GM12878 (cell line): ENCODE measurements at regions not wholly inside any gene's neighbourhood (a gene's known extent, or its start where the extent isn't known, plus 50 kb on each side); places are given as distances from the start of the nearest gene placed in this dataset.

Experiments
- ATAC-seq: fragments of 200-7000 bp; cut with Tn5 transposase; 3 replicates; pipeline ENCODE4 v1.9.1; 2020; ENCODE audit warnings: mild to moderate bottlenecking, moderate library complexity
- BruUV-seq: library from RNA; stranded (reverse); fragments of 400-500 nt; replicated peaks from 2 replicates; lab custom pipeline; 2021; lab: Mats Ljungman, UMichigan
- CTCF ChIA-PET: fragments of 300-600 bp; sonication (Branson Sonifier 250); formaldehyde crosslinking; extraction: SDS; loops from one replicate; lab custom pipeline; 2021; ENCODE audit warnings: inconsistent platforms; lab: Yijun Ruan, JAX
- POLR2A ChIA-PET: fragments of 350-600 bp; formaldehyde crosslinking; extraction: SDS; loops from one replicate; lab custom pipeline; 2021; ENCODE audit warnings: inconsistent platforms; lab: Charles Lee
- RAD21 ChIA-PET: fragments of 300-600 bp; sonication (Branson Sonifier 250); formaldehyde crosslinking; loops from one replicate; lab custom pipeline; 2023; ENCODE audit warnings: antibody characterized with exemption; ENCODE audit not compliant: unreplicated experiment; lab: Charles Lee
- SMC1A ChIA-PET: fragments of 300-600 bp; sonication (Branson Sonifier 250); formaldehyde crosslinking; loops from one replicate; lab custom pipeline; 2023; ENCODE audit not compliant: unreplicated experiment, uncharacterized antibody; lab: Charles Lee
- DNase-seq: peaks from one replicate; pipeline ENCODE4 v3.0.0-alpha.2; 2011; ENCODE audit warnings: low read depth, low spot score
- FAIRE-seq: peaks from 3 replicates; lab custom pipeline; 2011; peaks lifted over from hg19 to GRCh38; lab: Jason Lieb, UNC
- H2AFZ ChIP-seq: 2 replicates; pipeline ENCODE4 v1.6.0; 2011; ENCODE audit warnings: low read depth, low read length, control low read depth; ENCODE audit not compliant: control insufficient read depth
- H3K27ac ChIP-seq: 2 replicates; pipeline ENCODE4 v1.5.1; 2011; ENCODE audit warnings: control low read depth; ENCODE audit not compliant: control insufficient read depth, insufficient read depth
- H3K27me3 ChIP-seq, 2 experiments: replicated peaks in 1 of 2; 2 replicates each; pipeline versions ENCODE4 v1.6.0 to v1.6.1; 2011; ENCODE audit warnings: low read length in 1 of 2; ENCODE audit not compliant: control insufficient read depth in 2 of 2, insufficient read depth in 2 of 2
- H3K36me3 ChIP-seq, 2 experiments: 2 replicates each; pipeline ENCODE4 v1.5.1; 2011; ENCODE audit warnings: low read length in 1 of 2; ENCODE audit not compliant: control insufficient read depth in 2 of 2, insufficient read depth in 2 of 2
- H3K4me1 ChIP-seq: 2 replicates; pipeline ENCODE4 v1.6.1; 2011; ENCODE audit warnings: mild to moderate bottlenecking, low read length, moderate library complexity, mixed read lengths; ENCODE audit not compliant: control insufficient read depth, insufficient read depth
- H3K4me2 ChIP-seq: 2 replicates; pipeline ENCODE4 v1.6.0; 2011; ENCODE audit warnings: control low read depth; ENCODE audit not compliant: control insufficient read depth, insufficient read depth
- H3K4me3 ChIP-seq: fragments of 200-600 bp; sonication (generic); 2 replicates; pipeline ENCODE4 v1.5.1; 2016
- H3K79me2 ChIP-seq: 2 replicates; pipeline ENCODE4 v1.6.0; 2011; ENCODE audit warnings: low read length; ENCODE audit not compliant: control insufficient read depth, insufficient read depth
- H3K9ac ChIP-seq: 2 replicates; pipeline ENCODE4 v1.8.0; 2011; ENCODE audit warnings: low read length, control low read depth, mixed read lengths; ENCODE audit not compliant: control insufficient read depth, insufficient read depth
- H3K9me3 ChIP-seq: replicated peaks from 3 replicates; pipeline ENCODE4 v1.5.1; 2011; ENCODE audit warnings: mild to moderate bottlenecking, low read length; ENCODE audit not compliant: control insufficient read depth, insufficient read depth
- H4K20me1 ChIP-seq: 2 replicates; pipeline ENCODE4 v1.6.0; 2011; ENCODE audit not compliant: control insufficient read depth, insufficient read depth
- BCL11A ChIP-seq: IDR thresholded peaks from 2 replicates; pipeline ENCODE4 v1.6.1; 2011; ENCODE audit warnings: low read depth, low read length
- BRCA1 ChIP-seq: IDR thresholded peaks from 2 replicates; pipeline ENCODE4 v1.6.1; 2011; ENCODE audit warnings: low read depth, low read length, improper control_type of control experiment
- CREM ChIP-seq: IDR thresholded peaks from 2 replicates; pipeline ENCODE4 v1.6.1; 2014; ENCODE audit warnings: antibody characterized with exemption, low read depth
- EED ChIP-seq: sonication (generic); IDR thresholded peaks from 2 replicates; pipeline ENCODE4 v1.6.1; 2016; ENCODE audit warnings: antibody characterized with exemption, low read depth
- HCFC1 ChIP-seq: fragments of 150-350 bp; IDR thresholded peaks from 2 replicates; pipeline ENCODE4 v1.6.1; 2014; ENCODE audit warnings: low read length
- IKZF2 ChIP-seq, 2 experiments: fragments of 450-650 bp; IDR thresholded peaks; 2 replicates each; pipeline ENCODE4 v1.6.1; 2017; ENCODE audit warnings: mild to moderate bottlenecking in 2 of 2, moderate library complexity in 2 of 2
- KDM1A ChIP-seq: fragments of 200-600 bp; sonication (generic); IDR thresholded peaks from 2 replicates; pipeline ENCODE4 v1.6.1; 2016; ENCODE audit warnings: borderline replicate concordance
- MTA2 ChIP-seq: fragments of 450-650 bp; IDR thresholded peaks from 2 replicates; pipeline ENCODE4 v1.6.1; 2016; ENCODE audit warnings: low read depth, mild to moderate bottlenecking, moderate library complexity
- MTA3 ChIP-seq: IDR thresholded peaks from 2 replicates; pipeline ENCODE4 v1.6.1; 2012; ENCODE audit warnings: low read length, inconsistent platforms, borderline replicate concordance
- NFIC ChIP-seq: IDR thresholded peaks from 2 replicates; pipeline ENCODE4 v1.6.1; 2012; ENCODE audit warnings: low read depth, mild to moderate bottlenecking, inconsistent platforms, low read length, moderate library complexity
- NR2F1 ChIP-seq: fragments of 450-650 bp; conservative IDR thresholded peaks from 2 replicates; pipeline ENCODE4 v1.6.1; 2017; ENCODE audit warnings: mild to moderate bottlenecking
- POLR2A ChIP-seq: IDR thresholded peaks from 2 replicates; pipeline ENCODE4 v1.6.1; 2011; ENCODE audit warnings: low read depth, mild to moderate bottlenecking, low read length
- RCOR1 ChIP-seq: conservative IDR thresholded peaks from 2 replicates; pipeline ENCODE4 v1.6.1; 2012; ENCODE audit warnings: low read depth, low read length, improper control_type of control experiment
- SIN3A ChIP-seq: IDR thresholded peaks from 2 replicates; pipeline ENCODE4 v1.6.1; 2012; ENCODE audit warnings: low read depth, low read length, improper control_type of control experiment
- SIX5 ChIP-seq: IDR thresholded peaks from 2 replicates; pipeline ENCODE4 v1.6.1; 2011; ENCODE audit warnings: mild to moderate bottlenecking, low read depth, low read length, moderate library complexity; ENCODE audit not compliant: severe bottlenecking
- SUZ12 ChIP-seq: fragments of 200-600 bp; sonication (generic); IDR thresholded peaks from one replicate; pipeline ENCODE4 v1.6.1; 2018; ENCODE audit warnings: antibody characterized with exemption, mild to moderate bottlenecking; ENCODE audit not compliant: unreplicated experiment
- YBX1 ChIP-seq: fragments of 450-650 bp; IDR thresholded peaks from 2 replicates; pipeline ENCODE4 v1.6.1; 2016; ENCODE audit warnings: antibody characterized with exemption
- ZSCAN29 ChIP-seq: fragments of 450-650 bp; IDR thresholded peaks from 2 replicates; pipeline ENCODE4 v1.6.1; 2017; ENCODE audit warnings: mild to moderate bottlenecking, moderate library complexity
- WGBS: methylation state at CpG from one replicate; pipeline ENCODE4 v1.1.6; 2016; ENCODE audit warnings: low lambda C conversion rate; ENCODE audit not compliant: insufficient replicate concordance, insufficient coverage; ENCODE audit errors: missing lambda C conversion rate; 5-methylcytosine and 5-hydroxymethylcytosine counted together
- in situ Hi-C: fragments of 300-500 bp; cut with MboI; formaldehyde crosslinking; loops from 9 replicates; pipeline ENCODE4 v1.14.3; 2018; ENCODE audit warnings: mixed read lengths
- intact Hi-C: fragments of 100-400 bp; cut with micrococcal nuclease; formaldehyde crosslinking; loops from one replicate; pipeline ENCODE4 v1.14.2; 2022; ENCODE audit not compliant: unreplicated experiment
- TF ChIP-seq, protein P1 (sequence below): fragments of 450-650 bp; IDR thresholded peaks from 2 replicates; pipeline ENCODE4 v1.6.1; 2016; ENCODE audit warnings: mild to moderate bottlenecking, moderate library complexity, borderline replicate concordance
- TF ChIP-seq, protein P2 (sequence below): IDR thresholded peaks from 2 replicates; pipeline ENCODE4 v1.6.1; 2012; ENCODE audit warnings: low read depth, low read length, improper control_type of control experiment

DNA sequence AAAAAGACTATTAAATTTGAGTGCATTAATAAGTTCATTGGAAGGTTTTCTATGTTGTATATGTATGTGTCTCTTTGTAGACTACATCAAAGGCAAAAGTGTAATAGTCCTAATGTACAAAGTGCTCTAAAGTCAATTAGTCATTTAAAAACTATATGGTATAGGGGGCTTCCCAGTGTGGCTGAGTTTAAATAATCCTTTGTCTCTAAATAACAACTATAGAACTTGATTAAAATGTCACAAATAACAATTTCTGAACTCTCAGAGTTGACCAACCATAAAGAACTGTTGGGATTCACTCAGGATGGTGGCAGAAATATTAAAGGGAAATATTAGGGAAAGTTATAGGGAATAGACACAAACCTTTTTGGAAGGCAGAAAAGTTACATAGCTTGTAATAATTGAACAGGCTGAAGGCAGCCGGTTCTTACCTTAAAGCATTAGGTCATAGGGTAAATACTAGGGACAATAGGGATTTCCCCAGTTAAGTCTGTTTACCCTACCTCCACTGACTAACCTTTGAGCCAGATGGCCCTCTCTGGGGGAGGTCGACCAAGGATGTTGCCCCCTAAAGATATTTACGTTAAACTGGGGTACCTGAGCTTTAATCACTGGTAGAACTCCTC lies 1054.2 kb downstream of the ARAP2 start (continued):
- TF ChIP-seq SIX5 (no peak), NR2F1 (0 out of 2 replicates have a peak, but pooled peaks have one; percentile 14), NFIC (0 out of 2 replicates have a peak, but pooled peaks have one; percentile 25), MTA2 (peak; percentile 57; the same call in 1 of the 2 replicates), POLR2A (no peak)

DNA sequence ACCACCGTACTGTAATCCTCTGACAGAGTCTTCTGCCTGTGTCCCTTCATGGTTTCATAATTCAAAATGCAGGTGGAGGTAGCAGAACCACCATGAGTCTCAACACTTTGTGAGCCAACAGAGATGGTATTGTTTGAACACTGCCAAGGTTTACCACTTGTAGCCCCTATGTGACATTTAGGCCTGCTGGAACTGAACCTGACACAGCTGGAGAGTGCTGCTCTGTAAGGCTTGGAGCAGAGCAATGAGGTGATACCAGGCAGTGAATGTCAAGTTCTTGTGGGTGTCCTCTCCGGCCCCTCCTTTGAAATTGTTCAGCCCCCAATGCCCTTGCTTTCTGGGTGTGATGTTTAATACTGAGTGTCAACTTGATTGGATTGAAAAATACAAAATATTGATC lies 1042.9 kb downstream of the ARAP2 start:
- Histone ChIP-seq H3K36me3 (no peaks in the 10 kb centered on the region), H2AFZ (no peak overlapping the region), H3K79me2 (no peaks in the 10 kb centered on the region), H3K27me3 (no peaks in the 10 kb centered on the region), H4K20me1 (no peaks in the 10 kb centered on the region), H3K4me2 (no peak overlapping the region), H3K4me3 (no peak overlapping the region), H3K27ac (no peak overlapping the region), H3K4me1 (no peaks in the 10 kb centered on the region), H3K9me3 (no peaks in the 10 kb centered on the region), H3K9ac (no peak overlapping the region)
- no peak for TF ChIP-seq YBX1
- TF ChIP-seq MTA3 = no peak
- no peak for TF ChIP-seq CREM
- no peak for TF ChIP-seq KDM1A
- TF ChIP-seq, protein P1, sequence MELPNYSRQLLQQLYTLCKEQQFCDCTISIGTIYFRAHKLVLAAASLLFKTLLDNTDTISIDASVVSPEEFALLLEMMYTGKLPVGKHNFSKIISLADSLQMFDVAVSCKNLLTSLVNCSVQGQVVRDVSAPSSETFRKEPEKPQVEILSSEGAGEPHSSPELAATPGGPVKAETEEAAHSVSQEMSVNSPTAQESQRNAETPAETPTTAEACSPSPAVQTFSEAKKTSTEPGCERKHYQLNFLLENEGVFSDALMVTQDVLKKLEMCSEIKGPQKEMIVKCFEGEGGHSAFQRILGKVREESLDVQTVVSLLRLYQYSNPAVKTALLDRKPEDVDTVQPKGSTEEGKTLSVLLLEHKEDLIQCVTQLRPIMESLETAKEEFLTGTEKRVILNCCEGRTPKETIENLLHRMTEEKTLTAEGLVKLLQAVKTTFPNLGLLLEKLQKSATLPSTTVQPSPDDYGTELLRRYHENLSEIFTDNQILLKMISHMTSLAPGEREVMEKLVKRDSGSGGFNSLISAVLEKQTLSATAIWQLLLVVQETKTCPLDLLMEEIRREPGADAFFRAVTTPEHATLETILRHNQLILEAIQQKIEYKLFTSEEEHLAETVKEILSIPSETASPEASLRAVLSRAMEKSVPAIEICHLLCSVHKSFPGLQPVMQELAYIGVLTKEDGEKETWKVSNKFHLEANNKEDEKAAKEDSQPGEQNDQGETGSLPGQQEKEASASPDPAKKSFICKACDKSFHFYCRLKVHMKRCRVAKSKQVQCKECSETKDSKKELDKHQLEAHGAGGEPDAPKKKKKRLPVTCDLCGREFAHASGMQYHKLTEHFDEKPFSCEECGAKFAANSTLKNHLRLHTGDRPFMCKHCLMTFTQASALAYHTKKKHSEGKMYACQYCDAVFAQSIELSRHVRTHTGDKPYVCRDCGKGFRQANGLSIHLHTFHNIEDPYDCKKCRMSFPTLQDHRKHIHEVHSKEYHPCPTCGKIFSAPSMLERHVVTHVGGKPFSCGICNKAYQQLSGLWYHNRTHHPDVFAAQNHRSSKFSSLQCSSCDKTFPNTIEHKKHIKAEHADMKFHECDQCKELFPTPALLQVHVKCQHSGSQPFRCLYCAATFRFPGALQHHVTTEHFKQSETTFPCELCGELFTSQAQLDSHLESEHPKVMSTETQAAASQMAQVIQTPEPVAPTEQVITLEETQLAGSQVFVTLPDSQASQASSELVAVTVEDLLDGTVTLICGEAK = no peak
- TF ChIP-seq, protein P2, sequence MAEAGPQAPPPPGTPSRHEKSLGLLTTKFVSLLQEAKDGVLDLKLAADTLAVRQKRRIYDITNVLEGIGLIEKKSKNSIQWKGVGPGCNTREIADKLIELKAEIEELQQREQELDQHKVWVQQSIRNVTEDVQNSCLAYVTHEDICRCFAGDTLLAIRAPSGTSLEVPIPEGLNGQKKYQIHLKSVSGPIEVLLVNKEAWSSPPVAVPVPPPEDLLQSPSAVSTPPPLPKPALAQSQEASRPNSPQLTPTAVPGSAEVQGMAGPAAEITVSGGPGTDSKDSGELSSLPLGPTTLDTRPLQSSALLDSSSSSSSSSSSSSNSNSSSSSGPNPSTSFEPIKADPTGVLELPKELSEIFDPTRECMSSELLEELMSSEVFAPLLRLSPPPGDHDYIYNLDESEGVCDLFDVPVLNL = no peak
- no peak for TF ChIP-seq ZSCAN29
- TF ChIP-seq BCL11A = no peak
- no peak for TF ChIP-seq SIN3A
- TF ChIP-seq HCFC1 = no peak
- TF ChIP-seq BRCA1 = no peak
- TF ChIP-seq SUZ12 = no peak
- TF ChIP-seq RCOR1 = no peak
- no peak for TF ChIP-seq IKZF2 (IDR thresholded peaks at IDR 0.05)
- TF ChIP-seq EED = no peak
- WGBS = 32% methylated on average over 2 of the region's 2 CpGs
- in situ Hi-C loops = no loop called here
- RAD21 ChIA-PET = no interaction called here
- FAIRE-seq (no peak), ATAC-seq (no peak), DNase-seq (no peak)
- CTCF ChIA-PET = no interaction called here
- POLR2A ChIA-PET = no interaction called here
- intact Hi-C loops = no loop called here
- no TSS peak for BruUV-seq
- SMC1A ChIA-PET = no interaction called here
